Astrocyte of the spinal cord (primary cell): ENCODE measurements at regions not wholly inside any gene's neighbourhood (a gene's known extent, or its start where the extent isn't known, plus 50 kb on each side); places are given as distances from the start of the nearest gene placed in this dataset.

Source experiments
- DNase-seq: peaks from one replicate; pipeline ENCODE4 v3.0.0; 2011; ENCODE audit warnings: low read depth, low spot score
- H3K4me3 ChIP-seq: 2 replicates; pipeline ENCODE4 v1.5.1; 2011; ENCODE audit warnings: low read depth, mild to moderate bottlenecking, low read length, moderate library complexity
- in situ Hi-C: cut with HindIII; loops from 2 replicates; pipeline ENCODE4 v1.10.0; 2017; ENCODE audit warnings: low sequenced_read_pairs
- TF ChIP-seq, protein P1 (sequence below): IDR thresholded peaks from 2 replicates; pipeline ENCODE4 v1.5.1; 2012; ENCODE audit warnings: low read depth, mild to moderate bottlenecking, low read length, inconsistent platforms

- no peak overlapping the region for H3K4me3 ChIP-seq
- no peak for DNase-seq
- TF ChIP-seq, protein P1, sequence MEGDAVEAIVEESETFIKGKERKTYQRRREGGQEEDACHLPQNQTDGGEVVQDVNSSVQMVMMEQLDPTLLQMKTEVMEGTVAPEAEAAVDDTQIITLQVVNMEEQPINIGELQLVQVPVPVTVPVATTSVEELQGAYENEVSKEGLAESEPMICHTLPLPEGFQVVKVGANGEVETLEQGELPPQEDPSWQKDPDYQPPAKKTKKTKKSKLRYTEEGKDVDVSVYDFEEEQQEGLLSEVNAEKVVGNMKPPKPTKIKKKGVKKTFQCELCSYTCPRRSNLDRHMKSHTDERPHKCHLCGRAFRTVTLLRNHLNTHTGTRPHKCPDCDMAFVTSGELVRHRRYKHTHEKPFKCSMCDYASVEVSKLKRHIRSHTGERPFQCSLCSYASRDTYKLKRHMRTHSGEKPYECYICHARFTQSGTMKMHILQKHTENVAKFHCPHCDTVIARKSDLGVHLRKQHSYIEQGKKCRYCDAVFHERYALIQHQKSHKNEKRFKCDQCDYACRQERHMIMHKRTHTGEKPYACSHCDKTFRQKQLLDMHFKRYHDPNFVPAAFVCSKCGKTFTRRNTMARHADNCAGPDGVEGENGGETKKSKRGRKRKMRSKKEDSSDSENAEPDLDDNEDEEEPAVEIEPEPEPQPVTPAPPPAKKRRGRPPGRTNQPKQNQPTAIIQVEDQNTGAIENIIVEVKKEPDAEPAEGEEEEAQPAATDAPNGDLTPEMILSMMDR = no peak
- in situ Hi-C loops = no loop called here
Observed at GRCh38 chr7:69199661-69200060, 398.6 kb upstream of the AUTS2 start.

DNA sequence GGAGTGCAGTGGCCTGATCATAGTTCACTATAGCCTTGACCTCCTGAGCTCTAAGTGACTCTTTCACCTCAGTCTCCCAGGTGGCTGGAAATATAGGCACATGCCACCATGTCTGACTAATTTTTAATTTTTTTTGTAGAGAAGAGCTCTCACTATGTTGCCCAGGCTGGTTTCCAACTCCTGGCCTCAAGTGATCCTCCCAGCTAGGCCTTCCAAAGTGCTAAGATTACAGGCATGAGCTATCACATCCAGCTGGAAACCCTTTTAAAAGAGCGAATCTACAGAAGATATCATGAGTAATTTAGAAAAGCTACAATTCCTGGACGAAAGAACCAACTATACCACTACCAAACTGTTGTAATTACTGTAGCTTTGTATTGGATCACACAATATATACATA, 394.4 kb upstream of the AUTS2 start:
- in situ Hi-C loops = no loop called here
- no peak for DNase-seq

GRCh38 chr7:69204943-69205342, 393.3 kb upstream of the AUTS2 start:
- no peak overlapping the region for H3K4me3 ChIP-seq
- in situ Hi-C loops = no loop called here
- TF ChIP-seq, protein P1 = no peak
- DNase-seq = peak; percentile 18

More for the DNA sequence above, 394.4 kb upstream of the AUTS2 start:
- H3K4me3 ChIP-seq = no peak overlapping the region
- TF ChIP-seq, protein P1 = no peak

- no peak overlapping the region for H3K4me3 ChIP-seq
- in situ Hi-C loops = no loop called here
- no peak for DNase-seq
- TF ChIP-seq, protein P1 = no peak
Observed at GRCh38 chr7:69205581-69205980, 392.7 kb upstream of the AUTS2 start.

DNA sequence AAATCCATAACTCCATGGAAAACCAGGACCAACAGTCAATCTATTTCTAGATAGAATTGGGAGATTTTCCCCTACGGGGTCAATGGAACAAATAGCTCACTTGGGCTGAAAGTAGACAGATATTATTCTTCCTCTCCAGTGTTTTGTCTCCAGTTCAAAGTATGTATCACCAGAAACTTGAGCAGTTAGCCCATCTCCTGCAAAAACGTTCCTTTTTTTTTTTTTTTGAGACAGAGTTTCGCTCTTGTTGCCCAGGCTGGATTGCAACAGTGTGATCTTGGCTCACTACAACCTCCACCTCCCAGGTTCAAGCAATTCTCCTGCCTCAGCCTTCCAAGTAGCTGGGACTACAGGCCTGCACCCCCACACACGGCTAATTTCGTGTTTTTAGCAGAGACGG, 390.0 kb upstream of the AUTS2 start:
- H3K4me3 ChIP-seq = no peak overlapping the region
- no peak for DNase-seq
- TF ChIP-seq, protein P1 = no peak
- in situ Hi-C loops = no loop called here

GRCh38 chr7:69208848-69209247, 389.4 kb upstream of the AUTS2 start:
- TF ChIP-seq, protein P1 = no peak
- in situ Hi-C loops = no loop called here
- no peak overlapping the region for H3K4me3 ChIP-seq
- no peak for DNase-seq

DNA sequence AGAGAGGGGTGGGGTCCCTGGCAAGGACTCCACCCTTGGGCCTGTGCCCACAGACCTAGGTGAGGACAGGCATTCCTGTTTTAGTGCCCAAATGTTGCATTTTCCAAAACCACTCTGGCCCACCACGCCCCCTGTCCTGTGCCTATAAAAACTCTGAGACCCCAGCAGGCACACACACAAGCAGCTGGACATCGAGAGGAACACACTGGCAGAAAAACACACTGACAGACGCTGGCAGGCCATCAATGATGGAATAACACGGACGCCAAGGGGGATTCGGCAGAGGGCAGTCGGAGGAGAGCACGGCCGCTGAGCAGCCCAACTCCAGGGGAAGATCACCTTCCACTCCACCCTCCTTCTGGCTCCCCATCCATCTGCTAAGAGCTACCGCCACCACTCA, 386.9 kb upstream of the AUTS2 start:
- in situ Hi-C loops = no loop called here
- TF ChIP-seq, protein P1 = no peak
- DNase-seq = no peak
- no peak overlapping the region for H3K4me3 ChIP-seq
